Large intestine (tissue), 3 donors: ENCODE measurements at regions not wholly inside any gene's neighbourhood (a gene's known extent, or its start where the extent isn't known, plus 50 kb on each side); places are given as distances from the start of the nearest gene placed in this dataset.

Source experiments
- DNase-seq, 2 donors: peaks; one replicate each; pipeline versions ENCODE4 v3.0.0 to v3.0.0-alpha.2; 2013
- H3K27ac ChIP-seq: one replicate; pipeline ENCODE4 v1.5.1; 2013; ENCODE audit warnings: low read length
- H3K27me3 ChIP-seq: 2 replicates; pipeline ENCODE4 v1.6.1; 2013; ENCODE audit warnings: low read length; ENCODE audit not compliant: control insufficient read depth, insufficient read depth
- H3K36me3 ChIP-seq: 2 replicates; pipeline ENCODE4 v1.6.1; 2013; ENCODE audit warnings: low read length; ENCODE audit not compliant: control insufficient read depth, insufficient read depth
- H3K4me1 ChIP-seq: one replicate; pipeline ENCODE4 v1.6.1; 2013; ENCODE audit warnings: low read length; ENCODE audit not compliant: control insufficient read depth, insufficient read depth
- H3K4me3 ChIP-seq: one replicate; pipeline ENCODE4 v1.5.1; 2013; ENCODE audit warnings: low read length
- H3K9me3 ChIP-seq: one replicate; pipeline ENCODE4 v1.6.1; 2013; ENCODE audit warnings: mild to moderate bottlenecking, low read depth, low read length, moderate library complexity; ENCODE audit not compliant: control insufficient read depth
- WGBS: methylation state at CpG from one replicate; pipeline ENCODE4 v1.1.5; 2013; ENCODE audit warnings: low lambda C conversion rate; ENCODE audit not compliant: insufficient coverage; 5-methylcytosine and 5-hydroxymethylcytosine counted together

DNA sequence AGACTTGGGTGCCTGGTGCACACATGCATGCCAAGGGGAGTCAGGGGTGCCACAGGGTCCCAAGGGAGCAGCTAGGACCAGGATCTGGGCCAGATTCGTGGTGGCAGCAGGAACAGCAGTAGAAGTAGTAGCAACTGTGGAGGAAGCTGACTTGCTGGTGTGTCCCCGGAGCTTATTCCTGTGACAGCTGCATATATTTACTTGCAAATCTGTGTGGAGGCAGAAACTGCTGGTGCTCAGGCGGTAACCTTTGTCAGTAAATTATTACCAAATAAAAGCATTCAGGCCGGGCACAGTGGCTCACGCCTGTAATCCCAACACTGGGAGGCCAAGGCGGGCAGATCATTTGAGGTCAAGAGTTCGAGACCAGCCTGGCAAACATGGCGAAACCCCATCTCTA, 67.4 kb upstream of the RAB18 start:
- Histone ChIP-seq H3K27ac (no peak overlapping the region), H3K9me3 (no peaks in the 10 kb centered on the region), H3K27me3 (peaks cover 2% of the 10 kb centered on the region), H3K4me3 (no peak overlapping the region), H3K4me1 (no peaks in the 10 kb centered on the region), H3K36me3 (no peaks in the 10 kb centered on the region)
- no peak for DNase-seq
- no CpG with 5 or more reads among the region's 8 CpGs for WGBS

DNA sequence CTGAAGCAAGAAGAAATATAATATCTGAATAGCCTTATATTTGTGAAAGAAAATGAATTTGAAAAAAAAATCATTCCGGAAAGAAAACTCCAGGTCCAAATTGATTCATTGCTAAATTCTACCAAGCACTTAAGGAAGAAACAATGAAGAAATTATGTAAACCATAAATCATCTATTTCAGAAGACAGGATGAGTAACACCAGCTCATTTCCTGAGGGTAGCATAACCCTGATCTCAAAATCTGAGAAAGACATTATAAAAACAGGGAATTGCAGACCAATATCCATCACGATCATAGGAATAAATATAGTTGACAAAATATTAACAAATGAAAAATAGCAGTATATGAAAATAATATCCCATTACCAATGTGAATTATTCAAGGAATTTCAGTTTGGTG, 70.1 kb upstream of the RAB18 start:
- Histone ChIP-seq H3K27me3 (no peaks in the 10 kb centered on the region), H3K4me1 (no peaks in the 10 kb centered on the region), H3K27ac (no peak overlapping the region), H3K4me3 (no peak overlapping the region), H3K9me3 (no peaks in the 10 kb centered on the region), H3K36me3 (no peaks in the 10 kb centered on the region)
- WGBS: 94% methylated on average over 2 of the region's 2 CpGs
- DNase-seq: no peak

DNA sequence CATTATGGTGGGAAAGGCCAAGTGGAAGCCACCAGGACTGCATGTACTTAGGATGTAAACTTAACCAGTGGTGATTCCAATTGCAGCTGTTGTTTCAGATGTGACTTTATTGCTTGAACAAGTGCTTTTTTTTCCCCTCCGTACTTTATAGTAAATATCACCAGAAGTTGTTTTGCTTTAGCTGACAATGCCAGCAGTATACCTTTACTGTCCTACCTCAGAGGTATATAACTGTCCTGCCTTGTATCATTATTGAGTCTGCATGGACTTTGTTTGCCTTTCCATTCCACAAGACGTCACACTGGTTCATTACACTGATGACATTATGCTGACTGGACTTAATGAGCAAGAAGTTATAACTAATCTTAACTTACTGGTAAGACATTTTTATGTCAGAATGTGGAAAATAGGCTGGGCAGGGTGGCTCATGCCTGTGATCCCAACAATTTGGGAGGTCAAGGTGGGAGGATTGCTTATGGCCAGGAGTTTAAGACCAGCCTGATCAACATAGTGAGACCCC, 77.1 kb upstream of the RAB18 start:
- no peaks in the 10 kb centered on the region for H3K27me3 ChIP-seq
- no peak for DNase-seq
- WGBS: 100% methylated on average over 1 of the region's 2 CpGs
- H3K4me3 ChIP-seq: no peak overlapping the region
- H3K9me3 ChIP-seq: no peaks in the 10 kb centered on the region
- no peak overlapping the region for H3K27ac ChIP-seq
- no peaks in the 10 kb centered on the region for H3K36me3 ChIP-seq
- no peaks in the 10 kb centered on the region for H3K4me1 ChIP-seq

DNA sequence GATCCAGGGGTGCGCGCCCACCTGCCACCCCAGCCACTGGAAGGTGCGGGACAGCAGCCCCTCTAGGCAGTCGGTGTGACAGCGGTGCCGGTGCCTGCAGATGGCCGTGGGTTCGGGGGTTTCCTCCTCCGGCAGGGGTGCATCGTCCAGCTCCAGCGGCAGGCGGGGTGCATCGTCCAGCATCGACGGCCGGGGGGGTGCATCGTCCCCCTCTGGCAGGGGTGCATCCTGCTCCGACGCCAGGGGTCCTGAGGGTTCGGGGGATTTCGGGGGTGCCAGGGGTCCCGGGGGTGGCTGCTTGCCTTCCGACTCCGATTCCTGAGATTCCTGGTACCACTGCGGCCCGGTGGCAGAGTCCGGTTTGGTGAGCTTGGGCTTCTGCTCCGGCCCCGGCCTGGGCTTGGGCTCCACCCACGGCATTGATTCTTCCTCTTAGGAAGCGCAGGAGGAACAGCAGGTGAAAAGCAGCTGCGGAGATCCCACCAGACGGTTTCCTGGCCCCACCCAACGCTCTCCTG, 90.2 kb upstream of the RAB18 start:
- H3K36me3 ChIP-seq: no peaks in the 10 kb centered on the region
- DNase-seq: no peak
- peaks cover 17% of the 10 kb centered on the region for H3K27me3 ChIP-seq
- H3K4me3 ChIP-seq: no peak overlapping the region
- H3K4me1 ChIP-seq: no peaks in the 10 kb centered on the region
- WGBS: no CpG with 5 or more reads among the region's 34 CpGs
- H3K9me3 ChIP-seq: peaks cover 6% of the 10 kb centered on the region
- no peak overlapping the region for H3K27ac ChIP-seq

DNA sequence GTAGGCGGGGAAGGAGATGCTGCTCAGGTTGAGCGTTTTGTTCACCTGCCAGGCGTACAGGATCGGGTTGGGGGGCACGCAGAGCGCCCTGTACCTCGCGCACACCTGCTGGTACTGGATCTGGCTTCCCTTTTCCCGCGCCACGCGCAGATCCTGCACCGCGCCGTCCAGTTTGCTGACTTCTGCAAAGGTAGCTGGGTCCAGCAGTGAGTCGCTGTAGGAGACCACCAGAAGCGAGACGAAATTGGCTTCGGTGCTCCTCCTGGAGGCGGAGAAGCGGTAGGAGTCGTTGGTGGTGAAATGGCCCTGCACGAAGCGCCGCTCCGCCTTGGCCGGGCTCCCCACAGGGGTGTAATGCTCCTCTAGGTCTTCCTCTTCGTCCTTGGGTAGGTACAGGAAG, 90.7 kb upstream of the RAB18 start:
- Histone ChIP-seq H3K4me3 (no peak overlapping the region), H3K27me3 (peaks cover 17% of the 10 kb centered on the region), H3K4me1 (no peaks in the 10 kb centered on the region), H3K36me3 (no peaks in the 10 kb centered on the region), H3K27ac (no peak overlapping the region), H3K9me3 (peaks cover 6% of the 10 kb centered on the region)
- WGBS: no CpG with 5 or more reads among the region's 28 CpGs
- no peak for DNase-seq

DNA sequence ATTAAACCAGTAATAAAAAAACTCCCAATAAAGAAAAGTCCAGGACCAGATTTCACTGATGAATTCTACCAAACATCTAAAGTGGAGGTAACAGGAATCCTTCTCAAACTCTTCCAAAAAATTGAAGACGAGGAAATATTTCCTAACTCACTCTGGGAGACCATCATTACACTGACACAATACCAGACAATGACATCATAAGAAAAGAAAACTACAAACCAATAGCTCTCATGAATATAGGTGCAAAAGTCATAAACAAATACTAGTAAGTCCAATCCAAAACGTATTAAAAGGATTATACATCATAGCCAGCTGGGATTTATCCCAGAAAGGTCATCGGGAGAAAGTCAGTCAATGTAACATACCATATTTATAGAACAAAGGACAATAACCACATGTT, 94.0 kb upstream of the RAB18 start:
- no peak for DNase-seq
- H3K4me3 ChIP-seq: no peak overlapping the region
- H3K9me3 ChIP-seq: peaks cover 6% of the 10 kb centered on the region
- no peaks in the 10 kb centered on the region for H3K36me3 ChIP-seq
- H3K27ac ChIP-seq: no peak overlapping the region
- peaks cover 17% of the 10 kb centered on the region for H3K27me3 ChIP-seq
- no CpG with 5 or more reads among the region's 3 CpGs for WGBS
- H3K4me1 ChIP-seq: no peaks in the 10 kb centered on the region

DNA sequence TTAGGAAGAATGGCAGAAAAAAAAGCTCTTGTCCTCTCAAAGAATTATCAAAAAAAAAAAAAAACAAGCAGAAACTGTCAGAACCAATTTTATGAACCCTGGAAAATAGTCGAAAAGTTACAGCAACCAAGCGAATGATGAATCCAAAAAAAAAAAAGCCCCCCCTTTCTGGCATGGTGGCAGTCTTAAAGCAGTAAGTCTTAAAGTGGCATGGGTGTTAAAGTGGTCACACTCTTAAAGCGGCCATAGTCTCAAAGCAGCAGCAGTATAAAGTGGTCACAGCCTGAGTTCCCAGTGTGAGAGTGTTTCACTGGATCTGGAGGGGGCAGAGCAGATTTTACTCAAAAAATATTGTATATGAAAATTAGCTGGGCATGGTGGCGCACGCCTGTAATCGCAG, 96.8 kb upstream of the RAB18 start:
- Histone ChIP-seq H3K9me3 (no peaks in the 10 kb centered on the region), H3K27ac (no peak overlapping the region), H3K27me3 (no peaks in the 10 kb centered on the region), H3K4me1 (no peaks in the 10 kb centered on the region), H3K4me3 (no peak overlapping the region), H3K36me3 (no peaks in the 10 kb centered on the region)
- no CpG with 5 or more reads among the region's 6 CpGs for WGBS
- DNase-seq: no peak

DNA sequence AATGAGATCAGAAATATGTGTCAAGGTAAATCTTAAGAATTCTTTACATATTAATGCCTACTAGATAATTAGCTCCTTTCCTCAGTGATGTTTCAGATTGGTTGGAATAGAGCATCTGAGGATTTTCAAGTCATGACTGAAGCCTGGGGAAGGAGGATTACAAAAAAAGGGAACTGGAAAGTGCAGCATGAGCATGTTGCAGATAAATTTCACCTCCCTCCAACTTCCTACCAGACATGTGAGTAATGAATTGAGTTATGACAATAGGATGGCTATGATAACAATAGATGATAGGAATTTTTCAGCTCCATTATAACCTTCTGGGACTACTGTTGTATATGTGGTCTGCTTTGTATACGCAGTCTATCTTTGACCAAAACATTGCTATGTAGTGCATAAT, 104.2 kb upstream of the RAB18 start:
- Histone ChIP-seq H3K4me3 (no peak overlapping the region), H3K9me3 (no peaks in the 10 kb centered on the region), H3K4me1 (no peaks in the 10 kb centered on the region), H3K27me3 (no peaks in the 10 kb centered on the region), H3K27ac (no peak overlapping the region), H3K36me3 (no peaks in the 10 kb centered on the region)
- DNase-seq: no peak
- WGBS: no CpG with 5 or more reads among the region's 1 CpG

DNA sequence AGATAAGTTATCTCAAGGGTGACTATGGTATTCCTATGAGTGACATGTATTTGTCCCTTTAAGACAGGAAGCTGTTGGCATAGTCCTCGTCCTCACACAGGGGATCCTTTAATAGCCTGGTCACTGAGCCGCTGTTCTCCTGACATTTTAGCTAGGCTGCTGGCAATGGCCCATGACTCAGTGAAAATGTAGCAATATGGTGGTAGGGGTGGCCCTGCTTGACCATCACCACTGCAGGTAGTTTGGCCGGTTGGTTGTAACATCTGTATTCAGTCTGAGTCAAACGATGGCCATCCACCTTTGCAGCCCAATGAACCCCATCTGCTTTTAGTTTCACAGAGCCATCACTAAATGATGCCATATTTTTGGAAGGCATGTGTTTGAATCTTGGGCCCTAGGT, 110.1 kb upstream of the RAB18 start:
- Histone ChIP-seq H3K27ac (no peak overlapping the region), H3K27me3 (no peaks in the 10 kb centered on the region), H3K9me3 (no peaks in the 10 kb centered on the region), H3K4me3 (no peak overlapping the region), H3K4me1 (no peaks in the 10 kb centered on the region), H3K36me3 (no peaks in the 10 kb centered on the region)
- DNase-seq: no peak
- WGBS: no CpG with 5 or more reads among the region's 4 CpGs

DNA sequence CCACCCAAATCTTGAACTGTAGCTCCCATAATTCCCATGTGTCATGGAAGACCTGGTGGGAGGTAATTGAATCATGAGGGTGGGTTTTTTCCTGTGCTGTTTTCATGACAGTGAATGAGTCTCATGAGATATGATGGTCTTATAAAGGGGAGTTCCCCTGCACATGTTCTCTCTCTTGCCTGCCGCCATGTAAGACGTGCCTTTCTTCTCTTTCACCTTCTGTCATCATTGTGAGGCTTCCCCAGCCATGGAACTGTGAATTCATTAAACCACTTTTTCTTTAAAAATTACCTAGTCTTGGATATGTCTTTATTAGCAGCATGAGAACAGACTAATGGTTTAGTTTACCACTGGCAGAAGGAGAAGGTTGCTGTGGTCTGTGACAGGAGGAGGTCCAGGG, 111.5 kb upstream of the RAB18 start:
- no CpG with 5 or more reads among the region's 2 CpGs for WGBS
- Histone ChIP-seq H3K4me1 (no peaks in the 10 kb centered on the region), H3K36me3 (no peaks in the 10 kb centered on the region), H3K9me3 (no peaks in the 10 kb centered on the region), H3K27ac (no peak overlapping the region), H3K27me3 (no peaks in the 10 kb centered on the region), H3K4me3 (no peak overlapping the region)
- DNase-seq: no peak

DNA sequence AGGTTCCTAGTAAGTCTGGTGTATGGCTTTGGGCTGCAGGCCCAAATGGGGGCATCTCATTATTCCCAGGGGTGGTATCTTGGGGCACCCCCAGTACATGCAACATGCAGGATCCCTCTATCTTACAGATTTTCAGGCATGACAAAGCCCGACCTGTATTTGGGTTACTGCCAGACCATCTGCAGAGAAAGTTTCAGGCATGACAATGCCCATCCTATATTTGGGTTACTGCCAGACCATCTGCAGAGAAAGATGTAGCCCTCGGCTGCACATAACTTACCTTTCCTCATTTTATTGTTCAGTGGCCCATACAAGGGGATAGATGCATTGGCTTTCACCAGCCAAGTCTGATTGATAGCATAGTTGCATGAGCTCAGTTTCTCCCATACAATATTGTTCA, 112.2 kb upstream of the RAB18 start:
- Histone ChIP-seq H3K27ac (no peak overlapping the region), H3K9me3 (no peaks in the 10 kb centered on the region), H3K4me3 (no peak overlapping the region), H3K27me3 (no peaks in the 10 kb centered on the region), H3K36me3 (no peaks in the 10 kb centered on the region), H3K4me1 (no peaks in the 10 kb centered on the region)
- no CpG with 5 or more reads among the region's 2 CpGs for WGBS
- no peak for DNase-seq
